SK-N-SH (cell line): ENCODE measurements at regions not wholly inside any gene's neighbourhood (a gene's known extent, or its start where the extent isn't known, plus 50 kb on each side); places are given as distances from the start of the nearest gene placed in this dataset.

Experiments used
- CTCF ChIA-PET: fragments of 300-600, 350-600 bp; formaldehyde crosslinking; extraction: SDS; loops from one replicate; lab custom pipeline; 2021; lab: Yijun Ruan, JAX
- POLR2A ChIA-PET: fragments of 350-600 bp; sonication (Branson Sonifier 250); formaldehyde crosslinking; extraction: SDS; loops from one replicate; lab custom pipeline; 2020; ENCODE audit warnings: antibody characterized with exemption, inconsistent platforms; lab: Yijun Ruan, JAX
- DNase-seq: peaks from one replicate; pipeline ENCODE4 v3.0.0; 2012
- H2AFZ ChIP-seq: fragments of 200-600 bp; sonication (generic); 2 replicates; pipeline ENCODE4 v1.8.1; 2016; ENCODE audit warnings: antibody characterized with exemption, mild to moderate bottlenecking, low read depth
- H3F3A ChIP-seq: fragments of 200-600 bp; sonication (generic); replicated peaks from 2 replicates; pipeline ENCODE3; 2016; ENCODE audit warnings: antibody characterized with exemption, mild to moderate bottlenecking; ENCODE audit not compliant: insufficient read depth
- H3K27ac ChIP-seq, 2 experiments: fragments of 200-500 bp in 1 of 2; fragments of 200-600 bp in 1 of 2; sonication (Bioruptor generic) in 1 of 2; sonication (generic), shearing (Covaris generic) in 1 of 2; 2 replicates each; pipeline versions ENCODE4 v1.5.1 to v1.6.1; 2014 to 2016; ENCODE audit warnings: low read depth in 2 of 2, inconsistent platforms in 1 of 2, low read length in 1 of 2, mild to moderate bottlenecking in 1 of 2, mixed read lengths in 1 of 2
- H3K27me3 ChIP-seq: fragments of 200-600 bp; sonication (generic), shearing (Covaris generic); 2 replicates; pipeline ENCODE4 v1.6.1; 2016; ENCODE audit warnings: mixed run types; ENCODE audit not compliant: insufficient read depth
- H3K36me3 ChIP-seq, 2 experiments: fragments of 200-500 bp in 1 of 2; fragments of 200-600 bp in 1 of 2; sonication (Bioruptor generic) in 1 of 2; sonication (generic) in 1 of 2; replicated peaks in 1 of 2; 2 replicates each; pipeline versions ENCODE3 to v1.5.1; 2014 to 2016; ENCODE audit warnings: low read length in 1 of 2, mild to moderate bottlenecking in 1 of 2; ENCODE audit not compliant: insufficient read depth in 2 of 2, control insufficient read depth in 1 of 2
- H3K4me1 ChIP-seq, 2 experiments: fragments of 200-500 bp in 1 of 2; fragments of 200-600 bp in 1 of 2; sonication (Bioruptor generic) in 1 of 2; sonication (generic), shearing (Covaris generic) in 1 of 2; 2 replicates each; pipeline versions ENCODE4 v1.5.1 to v1.6.1; 2014 to 2016; ENCODE audit warnings: low read depth in 1 of 2, low read length in 1 of 2, mixed run types in 1 of 2; ENCODE audit not compliant: insufficient read depth in 2 of 2, control insufficient read depth in 1 of 2
- H3K4me2 ChIP-seq: fragments of 200-600 bp; sonication (generic), shearing (Covaris generic); 2 replicates; pipeline ENCODE4 v1.6.1; 2017; ENCODE audit warnings: mixed run types
- H3K4me3 ChIP-seq, 2 experiments: fragments of 200-500 bp in 1 of 2; fragments of 200-600 bp in 1 of 2; sonication (Bioruptor generic) in 1 of 2; sonication (generic), shearing (Covaris generic) in 1 of 2; 2 replicates each; pipeline versions ENCODE4 v1.5.1 to v1.8.1; 2014 to 2016; ENCODE audit warnings: low read depth in 2 of 2, inconsistent platforms in 1 of 2, low read length in 1 of 2, mild to moderate bottlenecking in 1 of 2, mixed read lengths in 1 of 2, moderate library complexity in 1 of 2
- H3K79me2 ChIP-seq: fragments of 200-600 bp; sonication (generic); 2 replicates; pipeline ENCODE4 v1.8.1; 2017; ENCODE audit warnings: mild to moderate bottlenecking; ENCODE audit not compliant: insufficient read depth
- H3K9ac ChIP-seq: fragments of 200-600 bp; sonication (generic); 2 replicates; pipeline ENCODE4 v1.6.1; 2017; ENCODE audit warnings: mixed run types
- H3K9me2 ChIP-seq: fragments of 200-600 bp; sonication (generic); 2 replicates; pipeline ENCODE4 v1.6.1; 2017; ENCODE audit warnings: mixed run types
- H3K9me3 ChIP-seq: fragments of 200-600 bp; sonication (generic); 2 replicates; pipeline ENCODE4 v1.6.1; 2017; ENCODE audit warnings: mixed run types, mild to moderate bottlenecking, moderate library complexity
- H4K20me1 ChIP-seq: fragments of 200-600 bp; sonication (generic); 2 replicates; pipeline ENCODE4 v1.6.1; 2017; ENCODE audit warnings: mild to moderate bottlenecking, mixed run types; ENCODE audit not compliant: insufficient read depth
- CTCF ChIP-seq: fragments of 200-600 bp; sonication (generic); IDR thresholded peaks from 2 replicates; pipeline ENCODE4 v1.6.1; 2017; ENCODE audit warnings: antibody characterized with exemption, mild to moderate bottlenecking, moderate library complexity
- FOSL2 ChIP-seq: IDR thresholded peaks from 2 replicates; pipeline ENCODE4 v1.4.0; 2012; ENCODE audit warnings: low read depth, mild to moderate bottlenecking, moderate library complexity, borderline replicate concordance
- FOXM1 ChIP-seq: IDR thresholded peaks from 2 replicates; pipeline ENCODE4 v1.4.0; 2012; ENCODE audit warnings: low read depth, mild to moderate bottlenecking
- GABPA ChIP-seq: IDR thresholded peaks from 2 replicates; pipeline ENCODE4 v1.4.0; 2012; ENCODE audit warnings: low read depth, mild to moderate bottlenecking
- MEF2A ChIP-seq: IDR thresholded peaks from 2 replicates; pipeline ENCODE4 v1.4.0; 2012; ENCODE audit warnings: low read depth, borderline replicate concordance
- MXI1 ChIP-seq: IDR thresholded peaks from 2 replicates; pipeline ENCODE4 v1.6.1; 2012; ENCODE audit warnings: mild to moderate bottlenecking, low read depth, low read length, improper control_type of control experiment
- NFIC ChIP-seq: IDR thresholded peaks from 2 replicates; pipeline ENCODE4 v1.4.0; 2012; ENCODE audit warnings: borderline replicate concordance
- NRF1 ChIP-seq: IDR thresholded peaks from 2 replicates; pipeline ENCODE4 v1.6.1; 2012; ENCODE audit warnings: low read depth, mild to moderate bottlenecking, low read length
- PBX3 ChIP-seq: IDR thresholded peaks from 2 replicates; pipeline ENCODE4; 2012
- RAD21 ChIP-seq: IDR thresholded peaks from 2 replicates; pipeline ENCODE4 v1.6.1; 2012; ENCODE audit warnings: mild to moderate bottlenecking, low read length
- RFX5 ChIP-seq: IDR thresholded peaks from 2 replicates; pipeline ENCODE4 v1.6.1; 2012; ENCODE audit warnings: mild to moderate bottlenecking, improper control_type of control experiment, low read length
- RXRA ChIP-seq: IDR thresholded peaks from 2 replicates; pipeline ENCODE4 v1.4.0; 2012; ENCODE audit warnings: low read depth, mild to moderate bottlenecking, borderline replicate concordance
- SIN3A ChIP-seq: IDR thresholded peaks from 2 replicates; pipeline ENCODE4 v1.6.1; 2012; ENCODE audit warnings: low read depth, mild to moderate bottlenecking, low read length, moderate library complexity, borderline replicate concordance
- TAF1 ChIP-seq: IDR thresholded peaks from 2 replicates; pipeline ENCODE4 v1.6.1; 2012; ENCODE audit warnings: low read depth, mild to moderate bottlenecking, low read length, moderate library complexity, borderline replicate concordance
- TCF12 ChIP-seq: IDR thresholded peaks from 2 replicates; pipeline ENCODE4 v1.4.0; 2012
- ZBTB33 ChIP-seq: IDR thresholded peaks from 2 replicates; pipeline ENCODE4 v1.4.0; 2012; ENCODE audit warnings: low read depth, borderline replicate concordance
- WGBS: methylation state at CpG from one replicate; pipeline ENCODE4 v1.1.6; 2017; ENCODE audit warnings: low lambda C conversion rate; 5-methylcytosine and 5-hydroxymethylcytosine counted together
- TF ChIP-seq, protein P1 (sequence below): fragments of 150-350 bp; IDR thresholded peaks from 2 replicates; pipeline ENCODE4 v1.6.1; 2017; ENCODE audit warnings: antibody characterized with exemption, low read length, low read depth, borderline replicate concordance

DNA sequence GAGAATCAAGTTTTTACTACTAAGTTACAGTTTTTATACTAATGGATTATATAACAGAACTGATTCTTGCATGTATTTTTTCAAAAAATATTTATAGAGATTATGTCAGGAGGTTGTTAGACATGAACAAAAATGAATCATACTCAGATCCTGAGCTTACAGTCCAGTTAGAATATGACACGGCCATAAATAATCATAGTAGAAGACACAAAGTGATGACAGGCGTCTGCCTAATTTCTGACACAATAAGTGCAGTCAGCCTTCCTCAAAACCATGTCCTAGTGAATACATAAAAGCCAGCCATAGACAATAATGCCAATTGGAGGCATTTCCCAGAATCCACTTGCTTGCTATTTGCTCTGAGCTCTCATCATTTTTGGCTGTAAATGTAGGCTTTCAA, 81.7 kb upstream of the POU1F1 start:
- no peaks in the 10 kb centered on the region for H3K9me2 ChIP-seq
- no peak overlapping the region for H2AFZ ChIP-seq
- no peak for DNase-seq
- H3K4me2 ChIP-seq, result no peak overlapping the region
- ChIA-PET POLR2A (no interaction called here), CTCF (interaction anchor here (0.8 kb wide), 1 partner anchor 10 kb away, joined by 3 read pairs; no protein-coding TSS in a partner anchor)
- H3K36me3 ChIP-seq, result no peaks in the 10 kb centered on the region
- TF ChIP-seq RFX5 (no peak), NRF1 (no peak), FOXM1 (no peak), NFIC (no peak), RXRA (no peak)
- H4K20me1 ChIP-seq, result no peaks in the 10 kb centered on the region
- peaks cover 12% of the 10 kb centered on the region for H3K27me3 ChIP-seq
- no peak overlapping the region for H3K9ac ChIP-seq
- H3K27ac ChIP-seq, result no peak overlapping the region
- no peaks in the 10 kb centered on the region for H3K9me3 ChIP-seq
- H3K4me1 ChIP-seq, result no peaks in the 10 kb centered on the region
- no peaks in the 10 kb centered on the region for H3F3A ChIP-seq
- WGBS, result 5% methylated on average over 2 of the region's 2 CpGs
- no peaks in the 10 kb centered on the region for H3K79me2 ChIP-seq
- no peak overlapping the region for H3K4me3 ChIP-seq

GRCh38 chr3:87354398-87354797, 78.0 kb upstream of the POU1F1 start:
- POLR2A ChIA-PET, result no interaction called here
- CTCF ChIA-PET, result interaction anchor here (0.7 to 1.0 kb wide), 2 partner anchors 56 to 651 kb away, joined by 3 to 4 read pairs; no protein-coding TSS in a partner anchor
- Histone ChIP-seq H3K9me2 (no peaks in the 10 kb centered on the region), H3K4me3 (no peak overlapping the region), H4K20me1 (no peaks in the 10 kb centered on the region), H3K4me1 (no peaks in the 10 kb centered on the region; a peak in 1 of 4 replicates), H2AFZ (no peak overlapping the region), H3K9ac (no peak overlapping the region), H3K27me3 (peaks cover 6% of the 10 kb centered on the region), H3K27ac (no peak overlapping the region), H3K9me3 (no peaks in the 10 kb centered on the region), H3K36me3 (no peaks in the 10 kb centered on the region), H3K4me2 (no peak overlapping the region), H3K79me2 (no peaks in the 10 kb centered on the region), H3F3A (no peaks in the 10 kb centered on the region)
- TF ChIP-seq SIN3A (no peak), RXRA (no peak), TAF1 (no peak), TCF12 (no peak), MEF2A (no peak), CTCF (no peak), GABPA (no peak)
- DNase-seq, result no peak

GRCh38 chr3:87351937-87352336, 75.6 kb upstream of the POU1F1 start:
- Histone ChIP-seq H3K36me3 (no peaks in the 10 kb centered on the region), H3K9me3 (no peaks in the 10 kb centered on the region), H3K4me1 (no peaks in the 10 kb centered on the region; a peak in 1 of 4 replicates), H2AFZ (no peak overlapping the region), H4K20me1 (no peaks in the 10 kb centered on the region), H3K27ac (no peak overlapping the region), H3K27me3 (peaks cover 13% of the 10 kb centered on the region; the same call in 1 of the 2 replicates), H3K4me2 (no peak overlapping the region), H3K79me2 (no peaks in the 10 kb centered on the region), H3K9me2 (no peaks in the 10 kb centered on the region), H3K4me3 (no peak overlapping the region), H3F3A (no peaks in the 10 kb centered on the region), H3K9ac (no peak overlapping the region)
- no peak for TF ChIP-seq MXI1
- TF ChIP-seq FOSL2, result no peak
- no peak for TF ChIP-seq MEF2A
- TF ChIP-seq PBX3, result no peak
- TF ChIP-seq, protein P1, sequence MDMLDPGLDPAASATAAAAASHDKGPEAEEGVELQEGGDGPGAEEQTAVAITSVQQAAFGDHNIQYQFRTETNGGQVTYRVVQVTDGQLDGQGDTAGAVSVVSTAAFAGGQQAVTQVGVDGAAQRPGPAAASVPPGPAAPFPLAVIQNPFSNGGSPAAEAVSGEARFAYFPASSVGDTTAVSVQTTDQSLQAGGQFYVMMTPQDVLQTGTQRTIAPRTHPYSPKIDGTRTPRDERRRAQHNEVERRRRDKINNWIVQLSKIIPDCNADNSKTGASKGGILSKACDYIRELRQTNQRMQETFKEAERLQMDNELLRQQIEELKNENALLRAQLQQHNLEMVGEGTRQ, result no peak
- TF ChIP-seq RAD21, result no peak
- TF ChIP-seq ZBTB33, result no peak
- TF ChIP-seq FOXM1, result no peak
- POLR2A ChIA-PET, result no interaction called here
- WGBS, result 23% methylated on average over 1 of the region's 1 CpG
- DNase-seq, result no peak
- CTCF ChIA-PET, result interaction anchor here (0.6 to 3.8 kb wide), 7 partner anchors 16 to 870 kb away, joined by 3 to 21 read pairs (median 8); no protein-coding TSS in a partner anchor
